ENCODE measurements at regions not wholly inside any gene's neighbourhood (a gene's known extent, or its start where the extent isn't known, plus 50 kb on each side); places are given as distances from the start of the nearest gene placed in this dataset.

- H3K79me2 ChIP-seq (ENCODE audit: control insufficient read depth in 1 of 2, insufficient read depth in 2 of 2, low read length in 2 of 2): no peaks in the 10 kb centered on the region
- H3K4me1 ChIP-seq (replicated peaks in 1 of 4; ENCODE audit: control insufficient read depth in 3 of 4, insufficient read depth in 4 of 4, low read length in 3 of 4): peaks cover 7 to 16% (median 14%) of the 10 kb centered on the region in 4 experiments
- H2AFZ ChIP-seq (ENCODE audit: low read length): no peak overlapping the region
- no peak overlapping the region for H4K5ac ChIP-seq (ENCODE audit: insufficient read length, low read depth, low read length)
- H3K79me1 ChIP-seq (ENCODE audit: low read depth, low read length): no peaks in the 10 kb centered on the region
- TF ChIP-seq MAFK (IDR thresholded peaks at IDR 0.05; ENCODE audit: low read depth, low read length) (no peak), SRF (IDR thresholded peaks at IDR 0.05; ENCODE audit: low read depth, low read length) (no peak), BACH1 (IDR thresholded peaks at IDR 0.05; ENCODE audit: low read length) (no peak), SIX5 (IDR thresholded peaks at IDR 0.05; ENCODE audit: low read depth, low read length) (no peak), ASH2L (IDR thresholded peaks at IDR 0.05; ENCODE audit: low read length) (no peak), TAF7 (optimal IDR thresholded peaks at IDR 0.05; ENCODE audit: borderline replicate concordance, low read depth, low read length) (no peak), USF2 (IDR thresholded peaks at IDR 0.05; ENCODE audit: low read length) (no peak), RAD21 (IDR thresholded peaks at IDR 0.05 in 1 of 2, conservative IDR thresholded peaks at IDR 0.05 in 1 of 2; ENCODE audit: low read depth in 2 of 2, low read length in 2 of 2) (no peak), E2F6 (IDR thresholded peaks at IDR 0.05) (no peak), GABPA (IDR thresholded peaks at IDR 0.05; ENCODE audit: borderline replicate concordance, insufficient read depth, low read length) (no peak), CBX8 (IDR thresholded peaks at IDR 0.05; ENCODE audit: borderline replicate concordance, low read depth, low read length) (no peak), TCF12 (IDR thresholded peaks at IDR 0.05; ENCODE audit: low read depth, low read length) (no peak)
- no peaks in the 10 kb centered on the region for H3K9me3 ChIP-seq (ENCODE audit: insufficient read depth in 2 of 2, low read depth in 1 of 2, low read length in 1 of 2)
- no peak overlapping the region for H2BK120ac ChIP-seq (replicated peaks; ENCODE audit: low read depth, low read length)
- no peaks in the 10 kb centered on the region for H3K36me3 ChIP-seq (ENCODE audit: control insufficient read depth in 2 of 4, insufficient read depth in 4 of 4, low read length in 3 of 4)
- no peak overlapping the region for H2BK12ac ChIP-seq (ENCODE audit: low read depth, low read length)
- H3K23me2 ChIP-seq (ENCODE audit: low read depth, low read length): no peaks in the 10 kb centered on the region
- no peak overlapping the region for H2BK15ac ChIP-seq (ENCODE audit: low read length)
- no peak overlapping the region for H4K91ac ChIP-seq (replicated peaks; ENCODE audit: insufficient read length, low read length)
- 85% methylated on average over 3 of the region's 3 CpGs; no CpG with 5 or more reads in 1 of the 2 experiments for WGBS, 2 experiments (ENCODE audit: extremely low coverage in 1 of 2, insufficient coverage in 1 of 2, insufficient read length in 1 of 2, insufficient replicate concordance in 2 of 2, low coverage in 1 of 2, low lambda C conversion rate in 2 of 2, missing lambda C conversion rate in 1 of 2)
- H2BK20ac ChIP-seq (ENCODE audit: low read length): 0 out of 2 replicates have a peak overlapping the region, but pooled peaks have one; percentile 29
- no peak overlapping the region for H3K27ac ChIP-seq (ENCODE audit: low read depth, low read length)
- POLR2A ChIA-PET (ENCODE audit: partially characterized antibody): no interaction called here
- H4K20me1 ChIP-seq (replicated peaks in 1 of 2; ENCODE audit: control insufficient read depth in 1 of 2, insufficient read depth in 2 of 2, low read length in 2 of 2): no peaks in the 10 kb centered on the region
- H3K23ac ChIP-seq (ENCODE audit: insufficient read length): no peak overlapping the region
- no peak overlapping the region for H3K4ac ChIP-seq (replicated peaks; ENCODE audit: insufficient read length, low read depth, low read length)
- H3K14ac ChIP-seq (ENCODE audit: insufficient read length): no peak overlapping the region
- H3K9ac ChIP-seq (replicated peaks in 1 of 4; ENCODE audit: extremely low read depth in 1 of 4, low read depth in 3 of 4, low read length in 3 of 4): no peak overlapping the region
- peaks cover 0 to 8% (median 3%) of the 10 kb centered on the region in 4 experiments; a peak in 3 of 7 replicates for H3K27me3 ChIP-seq (replicated peaks in 1 of 4; ENCODE audit: control insufficient read depth in 3 of 4, extremely low read depth in 1 of 4, insufficient read depth in 3 of 4, low read length in 3 of 4)
- H2AK5ac ChIP-seq (ENCODE audit: low read depth, low read length): no peak overlapping the region
- no peak overlapping the region for H3K18ac ChIP-seq (ENCODE audit: extremely low read depth, low read length)
- CTCF ChIA-PET (ENCODE audit: partially characterized antibody): interaction anchor here (0.7 to 5.0 kb wide), 25 partner anchors 8 to 848 kb away, joined by 3 to 49 read pairs (median 4); no protein-coding TSS in a partner anchor
- no peak overlapping the region for H3K56ac ChIP-seq (replicated peaks; ENCODE audit: insufficient read length, low read depth, low read length)
- no peak for FAIRE-seq
- H3K4me3 ChIP-seq (ENCODE audit: extremely low read depth in 1 of 4, insufficient read depth in 2 of 4, low read depth in 3 of 4, low read length in 4 of 4): no peak overlapping the region
- no peak overlapping the region for H2BK5ac ChIP-seq (ENCODE audit: low read depth, low read length)
- no peak overlapping the region for H4K8ac ChIP-seq (ENCODE audit: extremely low read depth, insufficient read depth, low read length)
- DNase-seq (ENCODE audit: low read depth in 1 of 2, low spot score in 2 of 2): no peak
- no peak overlapping the region for H3K4me2 ChIP-seq (ENCODE audit: insufficient read depth in 1 of 2, low read depth in 2 of 2, low read length in 2 of 2)
Measured at GRCh38 chr3:193970773-193971206, 165.2 kb upstream of the HES1 start.

All from H1 (cell line).